Psoas muscle (tissue), 7 donors: ENCODE measurements at regions not wholly inside any gene's neighbourhood (a gene's known extent, or its start where the extent isn't known, plus 50 kb on each side); places are given as distances from the start of the nearest gene placed in this dataset.

ENCODE experiments used
- ATAC-seq, 4 donors: fragments of 200-7000 bp; cut with Tn5 transposase; one replicate each; pipeline ENCODE4 v1.9.1; 2020; ENCODE audit warnings: moderate library complexity in 3 of 4, mild to moderate bottlenecking in 2 of 4
- DNase-seq, 2 donors: peaks; one replicate each; pipeline ENCODE4 v3.0.0-alpha.2; 2020
- H3K27ac ChIP-seq: fragments of 200-600 bp; one replicate; pipeline ENCODE4 v1.8.0; 2022
- H3K27me3 ChIP-seq, 3 donors: fragments of 200-600 bp in 1 of 3; one replicate each; pipeline versions ENCODE4 v1.6.1 to v1.8.0; 2013 to 2022; ENCODE audit warnings: low read length in 2 of 3, mild to moderate bottlenecking in 2 of 3, moderate library complexity in 1 of 3; ENCODE audit not compliant: insufficient read depth in 3 of 3
- H3K36me3 ChIP-seq, 2 donors: fragments of 200-600 bp in 1 of 2; one replicate each; pipeline versions ENCODE4 v1.6.1 to v1.8.0; 2013 to 2022; ENCODE audit warnings: low read depth in 1 of 2, mild to moderate bottlenecking in 1 of 2, moderate library complexity in 1 of 2; ENCODE audit not compliant: insufficient read depth in 1 of 2
- H3K4me1 ChIP-seq: fragments of 200-600 bp; one replicate; pipeline ENCODE4 v1.8.0; 2022
- H3K4me3 ChIP-seq: fragments of 200-600 bp; one replicate; pipeline ENCODE4 v1.8.0; 2022; ENCODE audit warnings: mild to moderate bottlenecking
- H3K9me3 ChIP-seq: fragments of 200-600 bp; one replicate; pipeline ENCODE4 v1.8.0; 2022
- CTCF ChIP-seq: fragments of 200-600 bp; IDR thresholded peaks from one replicate; pipeline ENCODE4 v1.8.0; 2022; ENCODE audit warnings: antibody characterized with exemption
- WGBS, 3 donors: extraction: QIAGEN DNeasy Blood & Tissue Kit; methylation state at CpG; one replicate each; pipeline versions ENCODE4 v1.1.6 to v1.1.7; 2013; 5-methylcytosine and 5-hydroxymethylcytosine counted together
- intact Hi-C, 2 donors: fragments of 100-400 bp; cut with DNase I; formaldehyde crosslinking; loops; one replicate each; pipeline versions ENCODE4 v1.11.0 to v1.14.2; 2022
- donor health status: healthy with polysubstance abuse.
- donor health status: DM: no; HTN: no; CAD: no; lungs with moderate emphysema.
- donor health status: Bipolar disorder and iron deficiency.
- donor health status: healthy.
- donor health status: DM: yes; HTN: yes; CAD: no.
- donor health status: DM: no; HTN: no; CAD: no.
- donor health status: DM: yes; HTN: yes; CAD: no.

GRCh38 chr5:57413145-57413544 lies 69.5 kb downstream of the ACTBL2 start:
- Histone ChIP-seq H3K27me3 (no peaks in the 10 kb centered on the region), H3K4me3 (no peak overlapping the region), H3K27ac (no peak overlapping the region), H3K4me1 (peaks cover 11% of the 10 kb centered on the region), H3K9me3 (no peaks in the 10 kb centered on the region), H3K36me3 (no peaks in the 10 kb centered on the region)
- intact Hi-C loops = no loop called here
- 83 to 91% (median 88%) methylated on average over 1 of the region's 1 CpG for WGBS, 3 donors
- DNase-seq (no peak), ATAC-seq (no peak)
- TF ChIP-seq CTCF = no peak

GRCh38 chr5:57412680-57413079 lies 69.9 kb downstream of the ACTBL2 start:
- Histone ChIP-seq H3K27ac (no peak overlapping the region), H3K9me3 (no peaks in the 10 kb centered on the region), H3K4me3 (no peak overlapping the region), H3K27me3 (no peaks in the 10 kb centered on the region), H3K4me1 (peaks cover 11% of the 10 kb centered on the region), H3K36me3 (no peaks in the 10 kb centered on the region)
- no peak for TF ChIP-seq CTCF
- intact Hi-C loops = no loop called here
- DNase-seq (no peak), ATAC-seq (no peak)
- WGBS, 3 donors = 93 to 97% (median 94%) methylated on average over 1 of the region's 1 CpG

- no peak for DNase-seq
- WGBS, 3 donors = 75 to 79% (median 77%) methylated on average over 4 of the region's 4 CpGs
- peaks cover 11% of the 10 kb centered on the region for H3K4me1 ChIP-seq
- H3K27me3 ChIP-seq = no peaks in the 10 kb centered on the region
- no peak for TF ChIP-seq CTCF
- intact Hi-C loops = no loop called here
- no peaks in the 10 kb centered on the region for H3K9me3 ChIP-seq
- H3K4me3 ChIP-seq = no peak overlapping the region
- no peaks in the 10 kb centered on the region for H3K36me3 ChIP-seq
- no peak for ATAC-seq
- no peak overlapping the region for H3K27ac ChIP-seq
Measured at GRCh38 chr5:57411982-57412381, 70.6 kb downstream of the ACTBL2 start.

- H3K4me3 ChIP-seq = no peak overlapping the region
- no peak for TF ChIP-seq CTCF
- H3K27ac ChIP-seq = no peak overlapping the region
- peaks cover 11% of the 10 kb centered on the region for H3K4me1 ChIP-seq
- no peaks in the 10 kb centered on the region for H3K36me3 ChIP-seq
- intact Hi-C loops = no loop called here
- no peak for ATAC-seq
- 72 to 84% (median 75%) methylated on average over 3 of the region's 3 CpGs for WGBS, 3 donors
- H3K27me3 ChIP-seq = no peaks in the 10 kb centered on the region
- no peak for DNase-seq
- H3K9me3 ChIP-seq = no peaks in the 10 kb centered on the region
Measured at GRCh38 chr5:57410374-57411320, 72.0 kb downstream of the ACTBL2 start.
